GM23338 (cell line): ENCODE measurements at regions not wholly inside any gene's neighbourhood (a gene's known extent, or its start where the extent isn't known, plus 50 kb on each side); places are given as distances from the start of the nearest gene placed in this dataset.

Source experiments
- ATAC-seq: fragments of 200-7000 bp; cut with Tn5 transposase; 3 replicates; pipeline ENCODE4 v1.9.1; 2020
- DNase-seq: peaks from one replicate; pipeline ENCODE4 v3.0.0-alpha.2; 2015; ENCODE audit warnings: low spot score
- H2AFZ ChIP-seq: fragments of 200-600 bp; sonication (generic); 2 replicates; pipeline ENCODE4 v1.8.0; 2016; ENCODE audit warnings: antibody characterized with exemption, mild to moderate bottlenecking, moderate library complexity
- H3F3A ChIP-seq: fragments of 200-600 bp; sonication (generic); replicated peaks from 2 replicates; pipeline ENCODE4 v1.8.0; 2017; ENCODE audit warnings: antibody characterized with exemption, mixed run types, low read depth
- H3K27ac ChIP-seq: fragments of 200-600 bp; sonication (generic); 2 replicates; pipeline ENCODE4 v1.6.1; 2016; ENCODE audit warnings: low read depth
- H3K27me3 ChIP-seq: fragments of 200-600 bp; sonication (generic); 2 replicates; pipeline ENCODE4 v1.8.0; 2016; ENCODE audit warnings: mild to moderate bottlenecking, mixed run types, moderate library complexity; ENCODE audit not compliant: insufficient read depth
- H3K36me3 ChIP-seq: fragments of 200-600 bp; sonication (generic); 2 replicates; pipeline ENCODE4 v1.8.0; 2016; ENCODE audit warnings: mild to moderate bottlenecking; ENCODE audit not compliant: insufficient read depth
- H3K4me1 ChIP-seq: fragments of 200-600 bp; sonication (generic); 2 replicates; pipeline ENCODE4 v1.8.0; 2016; ENCODE audit warnings: mild to moderate bottlenecking, moderate library complexity; ENCODE audit not compliant: insufficient read depth
- H3K4me2 ChIP-seq: fragments of 200-600 bp; sonication (generic); 2 replicates; pipeline ENCODE4 v1.7.1; 2017; ENCODE audit warnings: mixed run types
- H3K4me3 ChIP-seq: fragments of 200-600 bp; sonication (generic); 2 replicates; pipeline ENCODE4 v1.6.1; 2016; ENCODE audit warnings: mixed run types
- H3K79me2 ChIP-seq: fragments of 200-600 bp; sonication (generic); replicated peaks from 2 replicates; pipeline ENCODE4 v1.8.0; 2017; ENCODE audit warnings: mild to moderate bottlenecking; ENCODE audit not compliant: insufficient read depth
- H3K9me2 ChIP-seq: fragments of 200-600 bp; sonication (generic); 2 replicates; pipeline ENCODE4 v1.8.0; 2017; ENCODE audit not compliant: insufficient read depth
- H4K20me1 ChIP-seq: fragments of 200-600 bp; sonication (generic); replicated peaks from 2 replicates; pipeline ENCODE4 v1.8.0; 2017; ENCODE audit warnings: mild to moderate bottlenecking; ENCODE audit not compliant: insufficient read depth
- H3K27ac Mint-ChIP-seq: 2 replicates; pipeline ENCODE4 v1.8.0; 2020; ENCODE audit warnings: inconsistent platforms, mild to moderate bottlenecking, moderate library complexity, mixed read lengths
- H3K27me3 Mint-ChIP-seq: 3 replicates; pipeline ENCODE4 v1.8.0; 2022; ENCODE audit warnings: low read depth, mild to moderate bottlenecking, moderate library complexity, mixed read lengths, inconsistent platforms; ENCODE audit not compliant: insufficient read depth, poor library complexity
- H3K36me3 Mint-ChIP-seq: 3 replicates; pipeline ENCODE4 v1.8.0; 2021; ENCODE audit warnings: low read depth, mild to moderate bottlenecking, inconsistent platforms, moderate library complexity, mixed read lengths
- H3K4me1 Mint-ChIP-seq: 3 replicates; pipeline ENCODE4 v1.8.0; 2020; ENCODE audit warnings: mild to moderate bottlenecking, inconsistent platforms, mixed read lengths
- H3K4me3 Mint-ChIP-seq: 3 replicates; pipeline ENCODE4 v1.8.0; 2021; ENCODE audit warnings: moderate library complexity, mild to moderate bottlenecking, inconsistent platforms, mixed read lengths
- H3K9me3 Mint-ChIP-seq: 3 replicates; pipeline ENCODE4 v1.8.0; 2020; ENCODE audit warnings: moderate library complexity, mild to moderate bottlenecking, inconsistent platforms, mixed read lengths
- CREB1 ChIP-seq: fragments of 250-450 bp; sonication (Bioruptor Pico); IDR thresholded peaks from 2 replicates; pipeline ENCODE4 v1.5.0; 2020; ENCODE audit warnings: low read depth, mild to moderate bottlenecking, moderate library complexity
- ETS1 ChIP-seq: IDR thresholded peaks from 2 replicates; pipeline ENCODE4 v1.6.1; 2016; ENCODE audit warnings: antibody characterized with exemption
- EZH2 ChIP-seq: fragments of 200-600 bp; sonication (generic); IDR thresholded peaks from one replicate; pipeline ENCODE4 v1.8.0; 2017; ENCODE audit warnings: antibody characterized with exemption, mild to moderate bottlenecking, low read depth; ENCODE audit not compliant: unreplicated experiment
- EZH2phosphoT487 ChIP-seq: fragments of 200-600 bp; sonication (generic); IDR thresholded peaks from one replicate; pipeline ENCODE4 v1.8.1; 2018; ENCODE audit warnings: antibody characterized with exemption; ENCODE audit not compliant: unreplicated experiment
- JUNB ChIP-seq: IDR thresholded peaks from one replicate; pipeline ENCODE4 v1.6.1; 2016; ENCODE audit warnings: antibody characterized with exemption; ENCODE audit not compliant: unreplicated experiment
- NANOG ChIP-seq: IDR thresholded peaks from 2 replicates; pipeline ENCODE4 v1.6.1; 2016; ENCODE audit warnings: antibody characterized with exemption, borderline replicate concordance
- POLR2AphosphoS5 ChIP-seq: IDR thresholded peaks from 2 replicates; pipeline ENCODE4 v1.6.1; 2016; ENCODE audit warnings: antibody characterized with exemption, low read depth
- STAT1 ChIP-seq: IDR thresholded peaks from one replicate; pipeline ENCODE4 v1.6.1; 2016; ENCODE audit warnings: antibody characterized with exemption; ENCODE audit not compliant: unreplicated experiment
- ZNF114 ChIP-seq: fragments of 250-450 bp; sonication (Bioruptor Pico); IDR thresholded peaks from 2 replicates; pipeline ENCODE4 v1.5.0; 2020; ENCODE audit warnings: mild to moderate bottlenecking, moderate library complexity
- ZNF331 ChIP-seq: fragments of 250-450 bp; sonication (Bioruptor Pico); IDR thresholded peaks from 2 replicates; pipeline ENCODE4 v1.5.0; 2020; ENCODE audit warnings: low read depth, mild to moderate bottlenecking, moderate library complexity
- ZNF462 ChIP-seq: fragments of 250-450 bp; sonication (Bioruptor Pico); IDR thresholded peaks from 2 replicates; pipeline ENCODE4 v1.5.0; 2020; ENCODE audit warnings: mild to moderate bottlenecking, moderate library complexity
- TF ChIP-seq, protein P1 (sequence below): IDR thresholded peaks from one replicate; pipeline ENCODE4 v1.6.1; 2018; ENCODE audit warnings: antibody characterized with exemption; ENCODE audit not compliant: unreplicated experiment

GRCh38 chr9:115397591-115398312 is 279.8 kb upstream of the TNC start (continued):
- TF ChIP-seq POLR2AphosphoS5 = no peak
- TF ChIP-seq ZNF114 (CRISPR knock-in tag) = no peak
- TF ChIP-seq ZNF331 (CRISPR knock-in tag) = no peak
- TF ChIP-seq ETS1 = no peak
- TF ChIP-seq STAT1 = no peak

DNA sequence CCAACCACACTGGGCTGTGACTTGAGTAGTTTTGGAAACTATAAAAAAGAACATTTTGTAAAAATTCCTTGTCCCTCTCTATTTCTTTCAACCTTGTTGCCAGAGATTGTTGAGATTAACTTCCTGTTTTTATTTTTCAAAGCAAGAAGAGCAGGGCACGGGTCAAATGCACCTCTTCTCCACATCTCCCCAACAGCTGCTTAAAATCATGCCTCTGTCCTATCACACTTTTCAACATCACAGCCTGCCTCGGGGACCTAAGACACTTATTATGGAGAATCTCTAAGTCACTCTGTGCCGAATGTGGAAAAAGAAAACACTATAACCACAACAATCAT is 280.3 kb upstream of the TNC start:
- H3K27ac ChIP-seq = no peak overlapping the region
- peaks cover 4% of the 10 kb centered on the region; the same call in 2 of the 3 replicates for H3K36me3 Mint-ChIP-seq
- TF ChIP-seq, protein P1, sequence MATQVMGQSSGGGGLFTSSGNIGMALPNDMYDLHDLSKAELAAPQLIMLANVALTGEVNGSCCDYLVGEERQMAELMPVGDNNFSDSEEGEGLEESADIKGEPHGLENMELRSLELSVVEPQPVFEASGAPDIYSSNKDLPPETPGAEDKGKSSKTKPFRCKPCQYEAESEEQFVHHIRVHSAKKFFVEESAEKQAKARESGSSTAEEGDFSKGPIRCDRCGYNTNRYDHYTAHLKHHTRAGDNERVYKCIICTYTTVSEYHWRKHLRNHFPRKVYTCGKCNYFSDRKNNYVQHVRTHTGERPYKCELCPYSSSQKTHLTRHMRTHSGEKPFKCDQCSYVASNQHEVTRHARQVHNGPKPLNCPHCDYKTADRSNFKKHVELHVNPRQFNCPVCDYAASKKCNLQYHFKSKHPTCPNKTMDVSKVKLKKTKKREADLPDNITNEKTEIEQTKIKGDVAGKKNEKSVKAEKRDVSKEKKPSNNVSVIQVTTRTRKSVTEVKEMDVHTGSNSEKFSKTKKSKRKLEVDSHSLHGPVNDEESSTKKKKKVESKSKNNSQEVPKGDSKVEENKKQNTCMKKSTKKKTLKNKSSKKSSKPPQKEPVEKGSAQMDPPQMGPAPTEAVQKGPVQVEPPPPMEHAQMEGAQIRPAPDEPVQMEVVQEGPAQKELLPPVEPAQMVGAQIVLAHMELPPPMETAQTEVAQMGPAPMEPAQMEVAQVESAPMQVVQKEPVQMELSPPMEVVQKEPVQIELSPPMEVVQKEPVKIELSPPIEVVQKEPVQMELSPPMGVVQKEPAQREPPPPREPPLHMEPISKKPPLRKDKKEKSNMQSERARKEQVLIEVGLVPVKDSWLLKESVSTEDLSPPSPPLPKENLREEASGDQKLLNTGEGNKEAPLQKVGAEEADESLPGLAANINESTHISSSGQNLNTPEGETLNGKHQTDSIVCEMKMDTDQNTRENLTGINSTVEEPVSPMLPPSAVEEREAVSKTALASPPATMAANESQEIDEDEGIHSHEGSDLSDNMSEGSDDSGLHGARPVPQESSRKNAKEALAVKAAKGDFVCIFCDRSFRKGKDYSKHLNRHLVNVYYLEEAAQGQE = no peak
- TF ChIP-seq JUNB = no peak
- no peak for TF ChIP-seq CREB1
- TF ChIP-seq STAT1 = no peak
- no peak for TF ChIP-seq EZH2
- no peak for TF ChIP-seq ETS1
- no peak for TF ChIP-seq NANOG
- no peak for TF ChIP-seq ZNF462 (CRISPR knock-in tag)
- TF ChIP-seq ZNF331 (CRISPR knock-in tag) = no peak
- no peak for TF ChIP-seq EZH2phosphoT487
- no peak for TF ChIP-seq ZNF114 (CRISPR knock-in tag)

More for the DNA sequence above, 280.3 kb upstream of the TNC start:
- no peak overlapping the region for H3K4me2 ChIP-seq
- peaks cover 4% of the 10 kb centered on the region; the same call in 1 of the 3 replicates for H3K9me3 Mint-ChIP-seq
- H3K27me3 Mint-ChIP-seq = no peaks in the 10 kb centered on the region
- no peaks in the 10 kb centered on the region for H4K20me1 ChIP-seq
- ATAC-seq (no peak), DNase-seq (no peak)
- H2AFZ ChIP-seq = no peak overlapping the region
- no peaks in the 10 kb centered on the region for H3K36me3 ChIP-seq
- 0 out of 2 replicates have a peak, but pooled peaks cover 8% of the 10 kb centered on the region for H3K9me2 ChIP-seq
- H3F3A ChIP-seq = no peaks in the 10 kb centered on the region
- H3K79me2 ChIP-seq = no peaks in the 10 kb centered on the region
- no peaks in the 10 kb centered on the region for H3K27me3 ChIP-seq
- H3K4me3 ChIP-seq = no peak overlapping the region
- H3K4me1 Mint-ChIP-seq = peaks cover 21% of the 10 kb centered on the region
- H3K27ac Mint-ChIP-seq = no peak overlapping the region; the same call in 1 of the 2 replicates
- H3K4me3 Mint-ChIP-seq = no peak overlapping the region
- peaks cover 23% of the 10 kb centered on the region for H3K4me1 ChIP-seq
